Panc1 (cell line): ENCODE measurements at regions not wholly inside any gene's neighbourhood (a gene's known extent, or its start where the extent isn't known, plus 50 kb on each side); places are given as distances from the start of the nearest gene placed in this dataset.
"Not testable (repeated sequence)": the region's sequence is repeated elsewhere in the genome, so short reads cannot be mapped to it uniquely, and the experiment has no call there.

Experiments used
- ATAC-seq: fragments of 200-7000 bp; cut with Tn5 transposase; 2 replicates; pipeline ENCODE4 v1.9.1; 2020; ENCODE audit warnings: mild to moderate bottlenecking, moderate library complexity
- BruUV-seq: library from RNA; stranded (reverse); fragments of 400-500 nt; replicated peaks from 2 replicates; lab custom pipeline; 2021; lab: Mats Ljungman, UMichigan
- CTCF ChIA-PET: fragments of 300-600 bp; sonication (Branson Sonifier 250); formaldehyde crosslinking; loops from one replicate; lab custom pipeline; 2022; ENCODE audit warnings: antibody characterized with exemption; lab: Charles Lee
- POLR2A ChIA-PET: fragments of 300-600 bp; sonication (Branson Sonifier 250); formaldehyde crosslinking; loops from one replicate; lab custom pipeline; 2022; ENCODE audit warnings: antibody characterized with exemption; lab: Charles Lee
- DNase-seq: peaks from one replicate; pipeline ENCODE4 v3.0.0-alpha.2; 2010; ENCODE audit warnings: low read depth, low spot score
- H3K27ac ChIP-seq: 2 replicates; pipeline ENCODE4 v1.5.1; 2011; ENCODE audit warnings: mild to moderate bottlenecking, low read length, inconsistent platforms
- H3K27me3 ChIP-seq: fragments of 200-500 bp; sonication (Bioruptor generic); 2 replicates; pipeline ENCODE4 v1.6.0; 2014; ENCODE audit warnings: low read length, inconsistent platforms; ENCODE audit not compliant: control insufficient read depth, insufficient read depth
- H3K36me3 ChIP-seq: fragments of 200-500 bp; sonication (Bioruptor generic); 2 replicates; pipeline ENCODE4 v1.5.1; 2014; ENCODE audit warnings: inconsistent platforms, mild to moderate bottlenecking, low read length, moderate library complexity; ENCODE audit not compliant: control insufficient read depth, insufficient read depth
- H3K4me1 ChIP-seq: 2 replicates; pipeline ENCODE4 v1.5.1; 2011; ENCODE audit warnings: inconsistent platforms, mild to moderate bottlenecking, low read length, moderate library complexity; ENCODE audit not compliant: control insufficient read depth, insufficient read depth
- H3K4me3 ChIP-seq, 2 experiments: 2 replicates each; pipeline ENCODE4 v1.5.1; 2011 to 2012; ENCODE audit warnings: low read depth in 2 of 2, low read length in 2 of 2, mild to moderate bottlenecking in 2 of 2, inconsistent platforms in 1 of 2, moderate library complexity in 1 of 2
- H3K9me3 ChIP-seq: fragments of 200-500 bp; sonication (Bioruptor generic); 2 replicates; pipeline ENCODE4 v1.5.1; 2014; ENCODE audit warnings: low read depth, mild to moderate bottlenecking, inconsistent platforms, low read length, moderate library complexity; ENCODE audit not compliant: control insufficient read depth, insufficient read depth
- CTCF ChIP-seq: fragments of 450-650 bp; IDR thresholded peaks from 2 replicates; pipeline ENCODE4 v1.5.1; 2017; ENCODE audit warnings: mild to moderate bottlenecking
- POLR2AphosphoS5 ChIP-seq: IDR thresholded peaks from 2 replicates; pipeline ENCODE4 v1.6.1; 2012; ENCODE audit warnings: mild to moderate bottlenecking, low read depth, low read length, moderate library complexity
- REST ChIP-seq, 2 experiments: IDR thresholded peaks; 2 replicates each; pipeline ENCODE4 v1.6.1; 2011 to 2012; ENCODE audit warnings: low read depth in 2 of 2, control low read depth in 1 of 2, low read length in 1 of 2, mild to moderate bottlenecking in 1 of 2, moderate library complexity in 1 of 2; ENCODE audit not compliant: insufficient read depth in 1 of 2
- SIN3A ChIP-seq: IDR thresholded peaks from 2 replicates; pipeline ENCODE4 v1.6.1; 2012; ENCODE audit warnings: low read depth, mild to moderate bottlenecking, low read length, moderate library complexity, borderline replicate concordance; ENCODE audit not compliant: insufficient read depth
- TCF7L2 ChIP-seq: IDR thresholded peaks from 2 replicates; pipeline ENCODE4 v1.6.1; 2011; ENCODE audit warnings: mild to moderate bottlenecking, low read depth, low read length, inconsistent platforms
- in situ Hi-C: cut with HindIII; loops from 2 replicates; pipeline ENCODE4 v1.10.0; 2016; ENCODE audit warnings: low sequenced_read_pairs, low pct_unique_long_range_greater_than_20kb
- intact Hi-C: fragments of 100-400 bp; cut with micrococcal nuclease; formaldehyde crosslinking; loops from one replicate; pipeline ENCODE4 v1.10.0; 2022; ENCODE audit not compliant: unreplicated experiment

- in situ Hi-C loops, POLR2A ChIA-PET, DNase-seq, H3K27ac ChIP-seq, H3K4me3 ChIP-seq, H3K36me3 ChIP-seq, BruUV-seq, intact Hi-C loops, ATAC-seq, H3K4me1 ChIP-seq, CTCF ChIA-PET, H3K27me3 ChIP-seq, H3K9me3 ChIP-seq: not testable (repeated sequence)
Observed at GRCh38 chr3:171924864-171925263, 81.7 kb downstream of the TMEM212 start.

GRCh38 chr3:171932153-171932611, 89.0 kb downstream of the TMEM212 start:
- H3K36me3 ChIP-seq, result no peaks in the 10 kb centered on the region
- ChIA-PET POLR2A (no interaction called here), CTCF (no interaction called here)
- H3K27me3 ChIP-seq, result peaks cover 2% of the 10 kb centered on the region; the same call in 1 of the 2 replicates
- no peaks in the 10 kb centered on the region for H3K4me1 ChIP-seq
- H3K27ac ChIP-seq, result no peak overlapping the region
- no peaks in the 10 kb centered on the region for H3K9me3 ChIP-seq
- in situ Hi-C loops (no loop called here), intact Hi-C loops (no loop called here)
- no TSS peak for BruUV-seq
- TF ChIP-seq TCF7L2 (no peak), SIN3A (no peak)
- ATAC-seq, result no peak
- H3K4me3 ChIP-seq, result no peak overlapping the region
- no peak for DNase-seq

- ATAC-seq, result no peak
- Histone ChIP-seq H3K4me3 (no peak overlapping the region), H3K27ac (no peak overlapping the region), H3K4me1 (no peaks in the 10 kb centered on the region), H3K36me3 (no peaks in the 10 kb centered on the region), H3K9me3 (no peaks in the 10 kb centered on the region), H3K27me3 (peaks cover 2% of the 10 kb centered on the region; the same call in 1 of the 2 replicates)
- no peak for TF ChIP-seq CTCF
- no peak for TF ChIP-seq TCF7L2
- no peak for TF ChIP-seq REST (IDR thresholded peaks at IDR 0.05; ENCODE audit: insufficient read depth in 1 of 2, low read depth in 2 of 2, low read length in 1 of 2)
- no peak for TF ChIP-seq POLR2AphosphoS5
- TF ChIP-seq SIN3A, result no peak
- DNase-seq, result no peak
- BruUV-seq, result no TSS peak
- intact Hi-C loops (no loop called here), in situ Hi-C loops (no loop called here)
- CTCF ChIA-PET, result no interaction called here
- POLR2A ChIA-PET, result no interaction called here
Observed at GRCh38 chr3:171933441-171933840, 90.3 kb downstream of the TMEM212 start.
